SW 1271 (cell line): ENCODE measurements at regions not wholly inside any gene's neighbourhood (a gene's known extent, or its start where the extent isn't known, plus 50 kb on each side); places are given as distances from the start of the nearest gene placed in this dataset.
"Not testable (repeated sequence)": the region's sequence is repeated elsewhere in the genome, so short reads cannot be mapped to it uniquely, and the experiment has no call there.

ENCODE experiments used
- DNase-seq, 2 experiments: peaks; one replicate each; lab custom pipeline; 2025; lab: John Stamatoyannopoulos, UW

DNA sequence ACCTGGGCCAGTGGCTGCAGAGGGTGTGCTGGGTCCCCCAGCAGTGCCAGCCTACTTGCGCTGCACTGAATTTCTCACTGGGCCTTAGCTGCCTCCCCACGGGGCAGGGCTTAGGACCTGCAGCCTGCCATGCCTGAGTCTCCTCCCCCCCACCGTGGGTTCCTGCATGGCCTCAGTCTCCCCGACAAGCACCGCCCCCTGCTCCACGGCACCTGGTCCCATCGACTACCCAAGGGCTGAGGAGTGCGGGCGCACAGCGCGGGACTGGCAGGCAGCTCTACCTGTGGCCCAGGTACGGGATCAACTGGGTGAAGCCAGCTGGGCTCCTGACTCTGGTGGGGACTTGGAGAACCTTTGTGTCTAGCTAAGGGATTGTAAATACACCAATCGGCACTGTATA lies 1143.6 kb downstream of the OTOL1 start:
- not testable (repeated sequence) for DNase-seq

GRCh38 chr3:162641317-162641716 lies 1144.7 kb downstream of the OTOL1 start:
- DNase-seq: no peak

- DNase-seq: no peak
These were observed 1145.3 kb downstream of the OTOL1 start for GRCh38 chr3:162641907-162642306.

- no peak for DNase-seq
These were observed 1146.6 kb downstream of the OTOL1 start for GRCh38 chr3:162643245-162643644.

GRCh38 chr3:162647321-162647720 lies 1150.7 kb downstream of the OTOL1 start:
- no peak for DNase-seq

DNA sequence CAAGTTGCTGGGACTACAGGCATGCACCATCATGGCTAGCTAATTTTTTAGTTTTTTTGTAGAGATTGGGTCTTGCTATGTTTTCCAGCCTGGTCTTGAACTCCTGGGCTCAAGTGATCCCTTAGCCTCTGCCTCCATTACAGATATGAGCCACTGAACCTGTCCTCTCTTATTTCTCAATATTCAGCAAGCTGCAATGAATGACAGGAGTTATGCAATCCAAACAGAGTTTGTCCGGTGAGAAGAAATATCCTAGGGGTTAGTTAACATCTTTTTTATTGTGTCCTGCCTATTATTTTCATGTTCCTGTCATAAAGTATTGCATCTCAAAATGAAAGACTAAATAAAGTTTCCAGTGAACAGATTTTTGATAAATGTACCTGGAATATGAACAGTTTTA lies 1161.4 kb downstream of the OTOL1 start:
- no peak for DNase-seq

- no peak for DNase-seq
These were observed 1169.2 kb downstream of the OTOL1 start for GRCh38 chr3:162665684-162666391.

DNA sequence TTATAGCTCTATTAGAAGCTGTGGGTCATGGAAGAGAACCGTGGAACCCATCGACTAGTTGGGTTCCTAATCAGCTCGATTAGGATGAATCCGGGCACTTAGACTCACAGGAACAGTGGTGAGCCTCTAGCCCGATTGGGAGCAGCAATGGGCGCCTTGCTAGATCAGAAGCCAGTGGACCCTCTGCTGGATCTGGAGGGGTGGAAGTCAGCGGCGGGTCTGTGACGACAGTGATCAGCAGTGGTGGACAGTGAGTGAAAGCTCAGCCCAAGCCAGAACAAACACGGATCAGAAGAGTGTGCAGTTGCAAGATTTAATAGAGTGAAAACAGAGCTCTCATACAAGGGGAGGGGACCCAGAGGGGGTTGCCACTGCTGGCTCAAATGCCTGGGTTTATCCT lies 1170.2 kb downstream of the OTOL1 start:
- DNase-seq: no peak

DNA sequence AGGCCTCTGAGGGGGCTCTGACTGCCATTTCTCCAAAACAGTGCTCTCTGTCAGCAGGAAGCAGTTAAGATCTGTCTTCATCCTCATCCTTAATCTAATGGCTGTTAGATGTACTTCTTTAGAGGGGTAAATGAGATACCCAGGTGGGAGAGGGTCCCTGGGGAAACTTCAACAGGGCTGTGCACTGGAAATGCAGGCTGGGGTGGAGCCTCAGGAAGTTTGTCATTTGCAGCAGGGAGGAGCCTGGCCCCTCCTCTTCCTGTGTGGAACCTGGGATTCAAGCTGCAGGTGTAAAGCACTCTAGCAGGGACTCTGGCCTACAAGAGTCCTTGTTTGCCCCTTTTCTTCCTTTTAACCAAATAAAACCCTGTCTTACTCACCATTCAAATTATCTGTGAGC lies 1173.6 kb downstream of the OTOL1 start:
- DNase-seq: no peak

DNA sequence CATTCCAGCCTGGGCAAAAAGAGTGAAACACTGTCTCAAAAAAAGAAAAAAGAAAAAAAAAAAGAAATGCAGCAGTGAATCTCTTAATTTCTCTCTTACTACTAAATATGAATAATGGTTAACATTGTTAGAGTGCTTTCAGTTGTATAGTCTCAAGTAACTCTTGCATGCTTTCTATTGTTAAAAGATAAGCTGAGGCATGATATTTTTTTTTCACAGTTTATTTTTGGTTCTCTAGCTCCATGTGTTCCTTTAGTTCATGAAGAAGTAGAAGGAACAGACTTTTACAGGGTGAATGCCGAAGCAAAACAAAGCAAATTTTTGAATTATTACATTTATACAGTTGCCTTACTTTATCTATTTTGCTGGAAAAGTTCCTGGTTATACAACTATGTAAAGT lies 1180.9 kb downstream of the OTOL1 start:
- no peak for DNase-seq

DNA sequence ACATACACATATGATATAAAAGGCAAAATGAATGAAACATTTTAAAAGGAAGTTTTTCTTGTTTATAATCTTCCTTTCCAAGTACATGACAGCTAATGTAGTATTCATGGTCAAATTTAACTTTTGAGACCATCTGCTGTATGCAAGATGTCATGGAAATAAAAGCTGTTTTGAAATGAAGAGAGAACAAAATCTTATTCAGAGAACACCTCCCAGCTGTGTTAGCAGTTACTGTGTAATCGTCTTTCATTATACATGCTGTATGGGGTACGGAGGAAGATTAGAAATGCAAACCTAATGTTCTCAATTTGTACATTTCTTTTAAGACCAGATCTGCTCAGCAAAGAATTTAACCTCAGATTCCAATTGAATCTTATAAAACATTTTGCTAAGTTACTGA lies 1182.3 kb downstream of the OTOL1 start:
- DNase-seq: no peak

DNA sequence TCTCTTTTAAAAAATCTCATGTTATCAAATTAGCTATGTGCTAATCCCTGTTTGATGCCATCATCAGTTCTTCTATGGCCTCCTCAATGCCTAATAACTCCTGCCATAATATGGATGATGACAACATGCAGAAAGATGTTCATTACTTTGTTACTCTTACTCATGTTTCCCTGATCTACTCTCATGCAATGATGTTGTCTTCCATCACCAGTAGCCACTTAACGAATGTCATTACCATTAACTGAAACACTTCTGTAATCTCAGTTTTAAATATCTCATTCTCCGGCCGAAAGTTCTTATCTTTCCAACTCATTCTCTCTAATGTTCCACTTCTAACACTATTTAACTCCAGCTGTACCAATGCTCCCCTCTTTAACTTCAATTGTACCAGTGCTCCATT lies 1187.7 kb downstream of the OTOL1 start:
- DNase-seq: no peak

- no peak for DNase-seq
These were observed 1202.7 kb downstream of the OTOL1 start for GRCh38 chr3:162699291-162699690.

GRCh38 chr3:162701211-162701610 lies 1204.6 kb downstream of the OTOL1 start:
- no peak for DNase-seq

DNA sequence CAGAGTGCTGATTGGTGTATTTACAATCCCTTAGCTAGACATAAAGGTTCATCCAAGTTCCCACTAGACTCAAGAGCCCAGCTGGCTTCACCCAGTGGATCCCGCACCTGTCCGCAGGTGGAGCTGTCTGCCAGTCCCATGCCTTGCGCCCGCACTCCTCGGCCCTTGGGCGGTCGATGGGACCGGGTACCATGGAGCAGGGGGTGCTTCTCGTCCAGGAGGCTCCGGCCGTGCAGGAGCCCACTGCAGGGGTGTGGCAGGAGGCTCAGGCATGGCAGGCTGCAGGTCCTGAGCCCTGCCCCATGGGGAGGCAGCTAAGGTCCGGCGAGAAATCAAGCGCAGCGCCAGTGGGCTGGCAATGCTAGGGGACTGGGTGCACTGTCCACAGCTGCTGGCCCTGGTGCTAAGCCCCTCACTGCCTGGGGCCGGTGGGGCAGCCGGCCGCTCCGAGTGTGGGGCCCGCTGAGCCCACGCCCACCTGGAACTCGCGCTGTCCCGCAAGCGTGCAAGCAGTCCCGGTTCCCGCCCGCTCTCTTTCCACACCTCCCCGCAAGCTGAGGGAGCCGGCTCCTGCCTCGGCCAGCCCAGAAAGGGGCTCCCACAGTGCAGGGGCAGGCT lies 1206.3 kb downstream of the OTOL1 start:
- DNase-seq: no peak

GRCh38 chr3:162704238-162704637 lies 1207.6 kb downstream of the OTOL1 start:
- no peak for DNase-seq

DNA sequence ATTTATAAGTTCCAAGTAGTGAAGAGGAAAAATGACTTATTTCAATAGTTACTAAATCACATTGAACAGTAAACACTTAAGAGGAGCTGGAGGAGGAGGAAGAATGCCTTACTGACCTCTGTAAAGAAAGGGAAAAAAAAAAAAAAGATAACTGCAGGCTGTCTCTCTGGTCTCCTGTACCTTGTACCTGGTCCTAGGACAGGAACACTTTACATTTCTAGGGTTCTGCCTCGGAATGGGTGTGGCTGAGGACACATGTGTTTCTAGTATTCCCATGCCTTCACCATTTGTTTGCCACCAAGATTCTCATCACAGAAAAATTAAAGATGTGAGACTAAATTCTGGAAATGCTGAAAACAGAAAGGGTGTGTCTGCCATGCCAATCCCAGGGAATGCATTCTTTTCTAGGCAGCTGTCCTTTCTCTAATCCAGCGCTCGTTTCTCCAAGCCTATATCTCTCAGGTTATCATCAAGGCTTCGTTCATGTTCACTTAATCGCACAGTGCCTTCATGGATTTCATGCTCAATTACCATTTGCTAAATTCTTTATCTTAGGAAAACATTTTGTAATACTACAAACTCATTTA lies 1208.3 kb downstream of the OTOL1 start:
- no peak for DNase-seq

DNA sequence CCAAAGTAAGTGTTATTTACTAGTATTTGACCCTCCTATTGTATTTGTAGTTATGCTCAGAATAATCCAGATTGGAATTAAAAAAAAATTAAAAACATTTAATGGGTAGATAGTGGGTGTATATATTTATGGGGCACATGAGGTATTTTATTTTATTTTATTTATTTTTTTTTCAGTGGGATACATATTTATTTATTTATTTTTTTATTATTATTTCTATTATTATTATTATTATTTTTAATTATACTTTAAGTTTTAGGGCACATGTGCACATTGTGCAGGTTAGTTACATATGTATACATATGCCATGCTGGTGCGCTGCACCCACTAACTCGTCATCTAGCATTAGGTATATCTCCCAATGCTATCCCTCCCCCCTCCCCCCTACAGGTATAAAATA lies 1211.8 kb downstream of the OTOL1 start:
- DNase-seq: not testable (repeated sequence)

- not testable (repeated sequence) for DNase-seq
These were observed 1212.5 kb downstream of the OTOL1 start for GRCh38 chr3:162708942-162709706.

GRCh38 chr3:162710332-162711112 lies 1213.9 kb downstream of the OTOL1 start:
- DNase-seq: no peak

GRCh38 chr3:162717074-162717473 lies 1220.5 kb downstream of the OTOL1 start:
- DNase-seq: not testable (repeated sequence)

GRCh38 chr3:162718697-162719096 lies 1222.1 kb downstream of the OTOL1 start:
- DNase-seq: no peak
